HG02588 (cell line): ENCODE measurements at regions not wholly inside any gene's neighbourhood (a gene's known extent, or its start where the extent isn't known, plus 50 kb on each side); places are given as distances from the start of the nearest gene placed in this dataset.

Experiments used
- ATAC-seq: cut with Tn5 transposase; IDR thresholded peaks from one replicate; pipeline ENCODE4 v1.9.1; 2021; ENCODE audit warnings: mild to moderate bottlenecking, moderate library complexity; ENCODE audit not compliant: unreplicated experiment

- no peak for ATAC-seq
These were observed 307.5 kb downstream of the DHX35 start for GRCh38 chr20:39269493-39270217.

GRCh38 chr20:39268981-39269461 lies 306.9 kb downstream of the DHX35 start:
- peak; percentile 51 for ATAC-seq

- ATAC-seq, result no peak
These were observed 306.4 kb downstream of the DHX35 start for GRCh38 chr20:39268491-39268951.

- ATAC-seq, result no peak
These were observed 304.8 kb downstream of the DHX35 start for GRCh38 chr20:39266989-39267388.

- ATAC-seq, result no peak
These were observed 302.5 kb downstream of the DHX35 start for GRCh38 chr20:39264506-39265172.

- no peak for ATAC-seq
These were observed 300.9 kb downstream of the DHX35 start for GRCh38 chr20:39263076-39263475.

GRCh38 chr20:39259808-39260207 lies 297.7 kb downstream of the DHX35 start:
- ATAC-seq, result no peak

GRCh38 chr20:39259010-39259803 lies 297.1 kb downstream of the DHX35 start:
- ATAC-seq, result no peak

- ATAC-seq, result no peak
These were observed 296.1 kb downstream of the DHX35 start for GRCh38 chr20:39258253-39258652.

GRCh38 chr20:39253051-39253755 lies 291.1 kb downstream of the DHX35 start:
- no peak for ATAC-seq

GRCh38 chr20:39252035-39252434 lies 289.9 kb downstream of the DHX35 start:
- ATAC-seq, result no peak

GRCh38 chr20:39249798-39250197 lies 287.7 kb downstream of the DHX35 start:
- ATAC-seq, result no peak

GRCh38 chr20:39248862-39249485 lies 286.8 kb downstream of the DHX35 start:
- ATAC-seq, result no peak

GRCh38 chr20:39248171-39248861 lies 286.2 kb downstream of the DHX35 start:
- no peak for ATAC-seq

- ATAC-seq, result no peak
These were observed 284.3 kb downstream of the DHX35 start for GRCh38 chr20:39246436-39246835.

- ATAC-seq, result no peak
These were observed 283.7 kb downstream of the DHX35 start for GRCh38 chr20:39245685-39246311.

GRCh38 chr20:39243962-39244361 lies 281.8 kb downstream of the DHX35 start:
- ATAC-seq, result no peak

GRCh38 chr20:39242614-39243013 lies 280.5 kb downstream of the DHX35 start:
- ATAC-seq, result no peak

- ATAC-seq, result no peak
These were observed 272.5 kb downstream of the DHX35 start for GRCh38 chr20:39234520-39235095.
